ENCODE measurements at regions not wholly inside any gene's neighbourhood (a gene's known extent, or its start where the extent isn't known, plus 50 kb on each side); places are given as distances from the start of the nearest gene placed in this dataset.

DNA sequence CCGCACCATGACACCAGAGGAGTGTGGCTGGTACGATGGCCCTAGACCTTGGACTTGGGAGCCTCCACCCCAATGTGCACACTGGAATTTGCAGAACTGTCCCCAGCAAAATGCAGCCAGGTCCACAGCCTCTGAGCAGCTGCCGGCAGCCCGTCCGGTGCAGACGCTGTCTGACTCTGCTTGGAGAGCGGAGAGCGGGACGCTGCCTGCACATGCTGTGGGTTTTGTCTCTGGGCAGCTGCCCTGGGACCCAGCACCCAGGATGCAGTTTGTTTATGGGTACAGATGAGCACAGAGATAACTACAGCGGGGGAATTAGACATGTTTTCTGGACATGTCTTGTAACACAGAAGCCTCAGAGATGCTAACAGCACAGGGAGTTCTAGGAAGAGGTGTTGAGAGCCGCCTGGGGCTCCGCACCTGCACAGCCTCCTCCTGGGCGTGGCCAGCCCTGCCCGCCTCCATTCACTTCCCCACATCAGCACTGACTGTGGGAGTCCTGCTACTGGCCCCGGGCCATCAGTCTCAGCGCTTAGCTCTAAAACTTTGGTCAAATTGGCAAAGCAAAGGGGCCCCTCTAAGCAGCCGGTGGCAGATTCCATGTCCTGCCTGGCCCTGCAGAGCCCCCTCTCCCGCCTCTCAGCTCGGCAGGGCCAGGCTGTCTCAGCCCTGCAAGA, 159.6 kb downstream of the IRX2 start:
- TF ChIP-seq, protein P1, sequence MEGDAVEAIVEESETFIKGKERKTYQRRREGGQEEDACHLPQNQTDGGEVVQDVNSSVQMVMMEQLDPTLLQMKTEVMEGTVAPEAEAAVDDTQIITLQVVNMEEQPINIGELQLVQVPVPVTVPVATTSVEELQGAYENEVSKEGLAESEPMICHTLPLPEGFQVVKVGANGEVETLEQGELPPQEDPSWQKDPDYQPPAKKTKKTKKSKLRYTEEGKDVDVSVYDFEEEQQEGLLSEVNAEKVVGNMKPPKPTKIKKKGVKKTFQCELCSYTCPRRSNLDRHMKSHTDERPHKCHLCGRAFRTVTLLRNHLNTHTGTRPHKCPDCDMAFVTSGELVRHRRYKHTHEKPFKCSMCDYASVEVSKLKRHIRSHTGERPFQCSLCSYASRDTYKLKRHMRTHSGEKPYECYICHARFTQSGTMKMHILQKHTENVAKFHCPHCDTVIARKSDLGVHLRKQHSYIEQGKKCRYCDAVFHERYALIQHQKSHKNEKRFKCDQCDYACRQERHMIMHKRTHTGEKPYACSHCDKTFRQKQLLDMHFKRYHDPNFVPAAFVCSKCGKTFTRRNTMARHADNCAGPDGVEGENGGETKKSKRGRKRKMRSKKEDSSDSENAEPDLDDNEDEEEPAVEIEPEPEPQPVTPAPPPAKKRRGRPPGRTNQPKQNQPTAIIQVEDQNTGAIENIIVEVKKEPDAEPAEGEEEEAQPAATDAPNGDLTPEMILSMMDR (IDR thresholded peaks at IDR 0.05): no peak
- TF ChIP-seq POLR2A (IDR thresholded peaks at IDR 0.05): no peak

Measured in body of pancreas (tissue), 4 donors.